ENCODE measurements at regions not wholly inside any gene's neighbourhood (a gene's known extent, or its start where the extent isn't known, plus 50 kb on each side); places are given as distances from the start of the nearest gene placed in this dataset.
A peak's percentile ranks its signal among the peaks of the same experiment; 100 is the strongest.

- H3K9me3 Mint-ChIP-seq, result peaks cover 6 to 9% of the 10 kb centered on the region in 2 experiments
- Histone ChIP-seq H3K4me1 (ENCODE audit: insufficient read depth, low read length) (peaks cover 3% of the 10 kb centered on the region; the same call in 1 of the 2 replicates), H3K56ac (ENCODE audit: insufficient read length, low read depth, low read length) (no peak overlapping the region), H2AFZ (ENCODE audit: low read length) (no peak overlapping the region), H3K79me1 (ENCODE audit: insufficient read depth, low read depth, low read length, poor library complexity, severe bottlenecking) (no peaks in the 10 kb centered on the region), H2AK5ac (ENCODE audit: insufficient read length, low read length) (no peak overlapping the region), H4K20me1 (ENCODE audit: control insufficient read depth, insufficient read depth, insufficient read length) (no peaks in the 10 kb centered on the region), H3K27ac (ENCODE audit: insufficient read length, low read depth, low read length) (no peak overlapping the region), H3K9ac (ENCODE audit: extremely low read depth, insufficient read length, low read length) (no peak overlapping the region), H2BK15ac (ENCODE audit: low read depth, low read length) (no peak overlapping the region), H2BK20ac (ENCODE audit: low read depth, low read length, poor library complexity, severe bottlenecking) (no peak overlapping the region), H3K18ac (ENCODE audit: insufficient read length, low read depth, low read length) (no peak overlapping the region), H3K4me2 (ENCODE audit: insufficient read depth, insufficient read length, low read length) (no peak overlapping the region), H2BK120ac (ENCODE audit: low read depth, low read length, poor library complexity, severe bottlenecking) (no peak overlapping the region), H2BK5ac (ENCODE audit: insufficient read length, low read length) (no peak overlapping the region), H3K9me3 (ENCODE audit: control insufficient read depth, low read depth, low read length) (no peaks in the 10 kb centered on the region), H3K23me2 (ENCODE audit: insufficient read length, low read depth, low read length, poor library complexity, severe bottlenecking) (no peaks in the 10 kb centered on the region), H4K8ac (replicated peaks; ENCODE audit: insufficient read length, low read depth, low read length) (no peak overlapping the region), H3K14ac (ENCODE audit: insufficient read depth, low read length) (no peak overlapping the region), H3K27me3 (ENCODE audit: insufficient read depth, low read length) (no peaks in the 10 kb centered on the region), H3K23ac (ENCODE audit: insufficient read length, low read depth, low read length) (no peak overlapping the region), H4K5ac (ENCODE audit: insufficient read length, low read depth, low read length) (no peak overlapping the region), H4K91ac (ENCODE audit: insufficient read length, low read depth, low read length) (no peak overlapping the region), H2BK12ac (ENCODE audit: insufficient read length, low read depth, low read length) (no peak overlapping the region), H3K4ac (ENCODE audit: low read depth, low read length) (no peak overlapping the region), H3T11ph (ENCODE audit: low read length) (no peak overlapping the region), H3K79me2 (ENCODE audit: insufficient read depth, low read length) (no peaks in the 10 kb centered on the region)
- H3K36me3 Mint-ChIP-seq (ENCODE audit: insufficient read depth in 1 of 3, low read depth in 3 of 3), result peaks cover 0 to 7% (median 7%) of the 10 kb centered on the region in 3 experiments; a peak in 4 of 7 replicates
- H3K4me3 Mint-ChIP-seq, result no peak overlapping the region
- WGBS (ENCODE audit: extremely low coverage, insufficient read length, low lambda C conversion rate), result 100% methylated on average over 2 of the region's 3 CpGs
- no peak for DNase-seq
- no peak for TF ChIP-seq CTCF (conservative IDR thresholded peaks at IDR 0.05)
- no peaks in the 10 kb centered on the region for H3K27me3 Mint-ChIP-seq (ENCODE audit: low read depth)
- H3K4me1 Mint-ChIP-seq, result peaks cover 10% of the 10 kb centered on the region in 2 experiments; a peak in 3 of 4 replicates
- peak overlapping the region in 1 of 3 experiments; percentile 11; a peak in 2 of 7 replicates for H3K27ac Mint-ChIP-seq
Observed at GRCh38 chr9:28389411-28389810, 816.1 kb upstream of the C9orf72 start.

All from H9 (cell line).